ENCODE measurements at regions not wholly inside any gene's neighbourhood (a gene's known extent, or its start where the extent isn't known, plus 50 kb on each side); places are given as distances from the start of the nearest gene placed in this dataset.
A peak's percentile ranks its signal among the peaks of the same experiment; 100 is the strongest.

GRCh38 chr6:23335894-23336293 lies 766.5 kb downstream of the HDGFL1 start:
- Histone ChIP-seq H3K4me1 (ENCODE audit: control insufficient read depth in 2 of 3, insufficient read depth in 2 of 3, low read depth in 1 of 3, low read length in 3 of 3) (no peaks in the 10 kb centered on the region), H3K27ac (ENCODE audit: low read depth in 2 of 2, low read length in 2 of 2) (no peak overlapping the region), H3K36me3 (ENCODE audit: control insufficient read depth in 2 of 3, insufficient read depth in 3 of 3, low read length in 3 of 3) (no peaks in the 10 kb centered on the region), H3K4me3 (ENCODE audit: low read length in 3 of 3) (no peak overlapping the region), H3K9me3 (ENCODE audit: control insufficient read depth in 2 of 3, insufficient read depth in 1 of 3, low read length in 3 of 3) (no peaks in the 10 kb centered on the region), H3K27me3 (ENCODE audit: control insufficient read depth, insufficient read depth, low read length) (no peaks in the 10 kb centered on the region), H3K9ac (ENCODE audit: low read length in 3 of 3) (no peak overlapping the region)
- DNase-seq, result no peak
- no peak for TF ChIP-seq CTCF (IDR thresholded peaks at IDR 0.05; ENCODE audit: borderline replicate concordance, extremely low read depth, insufficient read depth)
- intact Hi-C loops (cut with DNase I), result no loop called here
- FAIRE-seq, result no peak

GRCh38 chr6:23339268-23339667 lies 769.9 kb downstream of the HDGFL1 start:
- Histone ChIP-seq H3K4me3 (ENCODE audit: low read length in 3 of 3) (no peak overlapping the region), H3K27me3 (ENCODE audit: control insufficient read depth, insufficient read depth, low read length) (no peaks in the 10 kb centered on the region), H3K27ac (ENCODE audit: low read depth in 2 of 2, low read length in 2 of 2) (no peak overlapping the region), H3K4me1 (ENCODE audit: control insufficient read depth in 2 of 3, insufficient read depth in 2 of 3, low read depth in 1 of 3, low read length in 3 of 3) (no peaks in the 10 kb centered on the region), H3K9ac (ENCODE audit: low read length in 3 of 3) (no peak overlapping the region), H3K36me3 (ENCODE audit: control insufficient read depth in 2 of 3, insufficient read depth in 3 of 3, low read length in 3 of 3) (no peaks in the 10 kb centered on the region), H3K9me3 (ENCODE audit: control insufficient read depth in 2 of 3, insufficient read depth in 1 of 3, low read length in 3 of 3) (peaks cover 0 to 4% (median 0%) of the 10 kb centered on the region in 3 donors)
- FAIRE-seq, result no peak
- DNase-seq, result peak in 1 of 5 donors; percentile 13
- intact Hi-C loops (cut with DNase I), result no loop called here
- no peak for TF ChIP-seq CTCF (IDR thresholded peaks at IDR 0.05; ENCODE audit: borderline replicate concordance, extremely low read depth, insufficient read depth)

- no peak for DNase-seq
- intact Hi-C loops (cut with DNase I), result no loop called here
- H3K4me1 ChIP-seq (ENCODE audit: control insufficient read depth in 2 of 3, insufficient read depth in 2 of 3, low read depth in 1 of 3, low read length in 3 of 3), result no peaks in the 10 kb centered on the region
- no peaks in the 10 kb centered on the region for H3K36me3 ChIP-seq (ENCODE audit: control insufficient read depth in 2 of 3, insufficient read depth in 3 of 3, low read length in 3 of 3)
- no peak overlapping the region for H3K9ac ChIP-seq (ENCODE audit: low read length in 3 of 3)
- no peak for TF ChIP-seq CTCF (IDR thresholded peaks at IDR 0.05; ENCODE audit: borderline replicate concordance, extremely low read depth, insufficient read depth)
- FAIRE-seq, result no peak
- no peak overlapping the region for H3K4me3 ChIP-seq (ENCODE audit: low read length in 3 of 3)
- no peaks in the 10 kb centered on the region for H3K27me3 ChIP-seq (ENCODE audit: control insufficient read depth, insufficient read depth, low read length)
- H3K27ac ChIP-seq (ENCODE audit: low read depth in 2 of 2, low read length in 2 of 2), result no peak overlapping the region
- H3K9me3 ChIP-seq (ENCODE audit: control insufficient read depth in 2 of 3, insufficient read depth in 1 of 3, low read length in 3 of 3), result peaks cover 0 to 4% (median 0%) of the 10 kb centered on the region in 3 donors
These were observed 770.9 kb downstream of the HDGFL1 start for GRCh38 chr6:23340271-23340670.

GRCh38 chr6:23343610-23344306 lies 774.4 kb downstream of the HDGFL1 start:
- no peak overlapping the region for H3K9ac ChIP-seq (ENCODE audit: low read length in 3 of 3)
- TF ChIP-seq CTCF (IDR thresholded peaks at IDR 0.05; ENCODE audit: borderline replicate concordance, extremely low read depth, insufficient read depth), result no peak
- no peak overlapping the region for H3K27ac ChIP-seq (ENCODE audit: low read depth in 2 of 2, low read length in 2 of 2)
- DNase-seq (no peak), FAIRE-seq (no peak)
- no peaks in the 10 kb centered on the region for H3K27me3 ChIP-seq (ENCODE audit: control insufficient read depth, insufficient read depth, low read length)
- intact Hi-C loops (cut with DNase I), result no loop called here
- H3K9me3 ChIP-seq (ENCODE audit: control insufficient read depth in 2 of 3, insufficient read depth in 1 of 3, low read length in 3 of 3), result peaks cover 0 to 4% (median 0%) of the 10 kb centered on the region in 3 donors
- no peak overlapping the region for H3K4me3 ChIP-seq (ENCODE audit: low read length in 3 of 3)
- no peaks in the 10 kb centered on the region for H3K36me3 ChIP-seq (ENCODE audit: control insufficient read depth in 2 of 3, insufficient read depth in 3 of 3, low read length in 3 of 3)
- H3K4me1 ChIP-seq (ENCODE audit: control insufficient read depth in 2 of 3, insufficient read depth in 2 of 3, low read depth in 1 of 3, low read length in 3 of 3), result no peaks in the 10 kb centered on the region
